HG03159 (cell line): ENCODE measurements at regions not wholly inside any gene's neighbourhood (a gene's known extent, or its start where the extent isn't known, plus 50 kb on each side); places are given as distances from the start of the nearest gene placed in this dataset.
"Not testable (repeated sequence)": the region's sequence is repeated elsewhere in the genome, so short reads cannot be mapped to it uniquely, and the experiment has no call there.

Source experiments
- ATAC-seq: cut with Tn5 transposase; IDR thresholded peaks from one replicate; pipeline ENCODE4 v1.9.1; 2021; ENCODE audit warnings: mild to moderate bottlenecking, moderate library complexity; ENCODE audit not compliant: unreplicated experiment

- ATAC-seq, result no peak
Measured at GRCh38 chr9:3660936-3661335, 135.1 kb upstream of the RFX3 start.

GRCh38 chr9:3659647-3660046 is 133.8 kb upstream of the RFX3 start:
- no peak for ATAC-seq

- ATAC-seq, result no peak
Measured at GRCh38 chr9:3658964-3659363, 133.2 kb upstream of the RFX3 start.

- ATAC-seq, result no peak
Measured at GRCh38 chr9:3656224-3656623, 130.4 kb upstream of the RFX3 start.

GRCh38 chr9:3650994-3651622 is 125.3 kb upstream of the RFX3 start:
- no peak for ATAC-seq

- ATAC-seq, result no peak
Measured at GRCh38 chr9:3648722-3649246, 123.0 kb upstream of the RFX3 start.

GRCh38 chr9:3648266-3648665 is 122.5 kb upstream of the RFX3 start:
- no peak for ATAC-seq

- ATAC-seq, result no peak
Measured at GRCh38 chr9:3647652-3648051, 121.9 kb upstream of the RFX3 start.

- no peak for ATAC-seq
Measured at GRCh38 chr9:3646226-3646625, 120.4 kb upstream of the RFX3 start.

GRCh38 chr9:3642075-3642474 is 116.3 kb upstream of the RFX3 start:
- ATAC-seq, result not testable (repeated sequence)

GRCh38 chr9:3629495-3629894 is 103.7 kb upstream of the RFX3 start:
- ATAC-seq, result no peak

- no peak for ATAC-seq
Measured at GRCh38 chr9:3628239-3628638, 102.4 kb upstream of the RFX3 start.

- ATAC-seq, result peak; percentile 86
Measured at GRCh38 chr9:3608011-3608410, 82.2 kb upstream of the RFX3 start.

- no peak for ATAC-seq
Measured at GRCh38 chr9:3600672-3601071, 74.9 kb upstream of the RFX3 start.

- ATAC-seq, result no peak
Measured at GRCh38 chr9:3597792-3598191, 72.0 kb upstream of the RFX3 start.

GRCh38 chr9:3586066-3586465 is 60.3 kb upstream of the RFX3 start:
- ATAC-seq, result no peak

- no peak for ATAC-seq
Measured at GRCh38 chr9:3585606-3586005, 59.8 kb upstream of the RFX3 start.

GRCh38 chr9:3578786-3579185 is 53.0 kb upstream of the RFX3 start:
- ATAC-seq, result no peak

GRCh38 chr9:3576328-3576727 is 50.5 kb upstream of the RFX3 start:
- no peak for ATAC-seq

GRCh38 chr9:3575821-3576220 is 50.0 kb upstream of the RFX3 start:
- ATAC-seq, result no peak
